NCI-H526 treated with DMSO at 0.1 percent for 48 hours (cell line): ENCODE measurements at regions not wholly inside any gene's neighbourhood (a gene's known extent, or its start where the extent isn't known, plus 50 kb on each side); places are given as distances from the start of the nearest gene placed in this dataset.
"Not testable (repeated sequence)": the region's sequence is repeated elsewhere in the genome, so short reads cannot be mapped to it uniquely, and the experiment has no call there.

Experiments
- DNase-seq: peaks from one replicate; lab custom pipeline; 2025; lab: John Stamatoyannopoulos, UW

DNA sequence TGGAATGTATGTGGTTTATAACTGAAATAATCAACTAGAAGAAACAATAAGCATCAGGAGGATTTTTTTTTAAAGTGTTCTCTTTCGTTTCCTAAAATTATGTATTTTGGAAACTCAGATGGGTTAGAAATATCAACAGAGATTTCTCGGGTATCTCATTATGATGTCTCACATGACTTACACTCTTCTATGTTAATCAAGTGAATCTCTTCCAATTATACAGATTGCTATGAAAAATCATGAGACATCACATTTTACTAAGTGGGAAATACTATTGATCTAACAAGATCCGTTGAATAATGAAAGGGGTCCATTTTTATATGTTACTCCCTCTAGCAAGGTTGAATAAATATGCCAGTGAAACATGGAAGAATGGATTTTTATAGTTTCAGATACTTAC is 54.7 kb upstream of the NRIP1 start:
- no peak for DNase-seq

DNA sequence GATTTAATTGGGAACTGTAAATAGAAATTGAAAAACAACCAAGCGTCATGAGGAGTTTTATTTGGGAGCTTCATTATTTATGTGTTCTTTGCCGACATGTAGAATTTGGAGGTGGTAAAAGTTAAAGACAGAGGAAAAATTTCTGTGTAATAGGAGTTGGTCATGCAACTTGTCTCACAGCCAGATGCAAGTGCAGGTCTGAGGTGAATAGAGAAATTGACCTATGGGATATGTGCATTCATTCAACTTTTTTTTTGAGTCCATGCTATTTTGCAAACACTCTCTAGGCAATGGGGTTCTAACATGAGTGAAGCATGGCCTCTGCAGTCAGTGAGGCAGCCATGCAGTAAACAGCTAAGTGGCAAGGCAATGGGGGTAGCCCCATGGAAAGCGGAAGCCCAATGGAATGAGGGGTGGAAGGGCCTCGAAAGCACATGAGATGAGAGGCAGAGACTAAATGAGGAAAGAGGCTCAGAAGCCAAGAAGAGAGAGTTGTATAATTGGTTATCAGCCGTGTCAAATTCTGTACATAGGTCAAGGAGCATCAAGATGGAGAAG is 56.4 kb upstream of the NRIP1 start:
- DNase-seq, result no peak

DNA sequence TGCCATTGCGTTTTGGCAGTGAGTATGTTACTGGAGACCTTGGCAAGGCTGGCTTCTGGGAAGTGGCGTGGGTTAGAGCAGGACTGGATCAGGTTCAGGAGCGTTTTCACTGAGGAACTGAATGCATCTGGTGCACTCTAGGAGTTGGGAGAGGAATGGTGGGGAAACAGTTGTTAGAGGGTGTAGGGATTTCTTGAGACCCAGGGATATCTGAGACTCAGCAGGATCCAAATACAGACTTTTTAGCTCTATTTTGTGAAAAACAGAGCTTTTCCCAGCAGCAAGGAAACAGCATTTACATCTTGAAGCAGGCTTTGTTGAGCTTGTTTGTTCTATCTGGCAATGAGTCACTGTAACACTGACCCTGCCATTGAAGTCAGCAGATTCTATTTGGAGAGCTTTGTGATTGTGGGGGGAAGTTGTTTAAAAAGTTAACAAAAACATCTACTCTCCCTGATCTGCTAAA is 56.9 kb upstream of the NRIP1 start:
- no peak for DNase-seq

DNA sequence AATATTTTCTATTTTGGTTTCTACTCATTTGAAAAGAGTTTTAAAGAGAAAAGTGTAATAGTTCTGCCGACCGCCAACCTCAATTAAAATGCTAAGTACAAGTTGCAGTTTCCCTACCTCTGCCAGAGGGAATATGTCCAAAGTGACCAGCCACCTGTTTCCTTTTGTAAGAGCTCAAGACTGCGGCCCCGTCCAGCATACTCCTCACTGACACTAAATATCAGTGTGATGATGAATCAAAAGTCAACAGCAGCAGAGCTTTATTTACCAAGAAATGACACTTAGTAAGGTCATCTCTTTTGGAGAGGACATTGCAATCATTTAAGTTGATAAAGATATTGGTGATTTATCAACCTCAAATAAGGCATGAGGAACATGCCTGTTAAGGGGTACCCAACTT is 57.4 kb upstream of the NRIP1 start:
- DNase-seq, result no peak

DNA sequence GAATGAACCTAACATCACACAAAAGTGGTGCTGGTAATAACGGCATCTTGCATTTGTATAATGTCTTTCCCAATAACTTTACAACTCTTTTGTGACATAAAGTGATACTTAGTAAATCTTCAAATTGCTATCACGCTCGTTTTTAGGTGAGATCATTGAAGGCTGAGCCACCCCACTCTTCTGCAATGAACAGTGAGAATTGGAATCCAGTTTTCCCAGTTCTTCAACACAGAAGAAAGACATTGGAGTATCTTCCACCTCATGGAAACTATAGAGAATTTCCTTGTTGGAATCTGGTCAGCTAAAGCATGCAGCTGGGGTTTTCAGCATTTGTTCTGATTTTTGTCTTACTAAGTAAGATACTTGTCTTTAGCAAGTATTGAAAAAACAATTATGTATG is 59.9 kb upstream of the NRIP1 start:
- DNase-seq, result no peak

DNA sequence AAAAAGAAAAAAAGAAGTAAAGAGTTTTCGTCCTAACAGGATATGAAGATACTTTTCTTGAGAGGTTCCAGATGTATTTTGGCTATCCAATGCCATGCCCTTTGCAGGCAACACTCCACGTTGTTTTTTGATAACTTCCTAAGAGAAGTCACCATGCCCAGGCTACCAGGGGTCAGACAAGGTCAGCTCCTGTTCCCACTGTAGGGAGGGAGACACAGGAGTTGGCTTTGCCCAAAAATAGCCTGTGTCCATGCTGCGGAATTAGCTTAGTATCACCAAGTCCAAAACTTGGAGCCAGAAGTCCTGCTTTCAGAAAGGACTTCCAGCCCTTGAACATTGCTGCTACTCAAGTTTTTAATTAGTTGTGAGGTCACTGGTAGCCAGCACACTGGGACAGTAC is 62.1 kb upstream of the NRIP1 start:
- no peak for DNase-seq

DNA sequence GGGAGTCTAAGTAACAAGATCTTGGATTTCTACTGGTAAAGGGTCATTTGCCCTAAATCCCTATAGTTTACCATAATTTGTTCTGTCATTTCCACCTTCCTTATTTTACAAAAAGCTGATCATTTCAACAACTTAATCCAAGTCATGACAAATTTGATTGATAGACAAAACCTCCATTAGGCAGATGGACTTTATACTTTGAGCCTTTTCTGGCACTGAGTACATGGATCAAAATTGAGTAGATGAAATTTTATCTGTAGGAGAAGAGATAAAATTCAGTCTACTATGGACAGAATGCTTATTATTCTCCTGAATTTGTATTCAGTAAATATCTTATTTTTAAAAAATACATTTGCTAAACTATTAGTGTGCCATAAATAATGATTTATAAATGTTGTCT is 62.6 kb upstream of the NRIP1 start:
- no peak for DNase-seq

DNA sequence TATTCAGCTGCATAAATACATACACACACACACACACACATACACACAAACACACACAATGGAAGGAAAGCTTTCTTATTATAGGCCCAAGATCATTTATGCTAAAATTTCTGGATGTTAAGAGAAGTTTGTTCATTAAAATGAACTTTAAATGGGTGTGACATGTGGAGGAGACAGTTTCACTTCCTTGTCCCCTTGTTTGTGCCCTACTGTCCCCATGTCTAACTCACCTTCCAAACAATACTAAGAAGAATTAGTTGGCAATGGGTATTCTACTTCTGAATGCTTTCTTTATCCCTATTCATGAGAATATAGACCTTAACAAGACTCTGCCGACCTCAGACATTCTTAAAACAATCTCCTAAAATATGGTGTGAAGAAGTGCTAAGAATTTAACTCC is 63.5 kb upstream of the NRIP1 start:
- DNase-seq, result no peak

DNA sequence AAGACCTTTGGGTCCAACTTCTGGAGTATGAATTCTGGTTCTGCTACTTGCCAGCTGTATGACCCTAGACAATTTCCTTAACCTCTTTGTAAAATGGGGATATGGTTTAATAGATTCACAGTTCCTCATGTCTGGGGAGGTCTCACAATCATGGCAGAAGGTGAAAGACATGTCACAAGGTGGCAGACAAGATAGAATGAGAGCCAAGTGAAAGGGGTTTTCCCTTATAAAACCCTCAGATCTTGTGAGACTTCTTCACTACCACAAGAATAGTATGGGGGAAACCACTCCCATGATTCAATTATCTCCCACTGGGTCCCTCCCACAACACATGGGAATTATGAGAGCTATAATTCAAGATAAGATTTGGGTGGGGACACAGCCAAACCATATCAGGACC is 63.9 kb upstream of the NRIP1 start:
- not testable (repeated sequence) for DNase-seq

DNA sequence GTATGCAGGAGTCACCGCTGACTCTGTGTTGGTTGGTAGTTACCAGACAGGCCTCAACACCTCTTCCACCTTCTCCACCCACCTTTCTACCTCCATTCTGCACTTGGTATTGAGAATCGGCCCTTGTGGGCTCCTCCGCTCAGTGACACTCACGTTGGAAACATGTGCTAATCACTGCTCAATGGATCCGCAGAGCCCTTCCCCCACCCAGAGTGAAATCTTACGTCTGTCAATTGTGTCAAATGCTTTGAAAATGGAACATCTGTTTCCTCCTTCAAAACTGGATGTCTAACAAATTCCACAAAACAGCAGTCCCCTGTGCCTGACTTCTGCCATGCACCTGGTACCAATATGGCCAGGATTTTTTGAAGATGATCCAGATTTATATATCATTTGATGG is 65.5 kb upstream of the NRIP1 start:
- no peak for DNase-seq

DNA sequence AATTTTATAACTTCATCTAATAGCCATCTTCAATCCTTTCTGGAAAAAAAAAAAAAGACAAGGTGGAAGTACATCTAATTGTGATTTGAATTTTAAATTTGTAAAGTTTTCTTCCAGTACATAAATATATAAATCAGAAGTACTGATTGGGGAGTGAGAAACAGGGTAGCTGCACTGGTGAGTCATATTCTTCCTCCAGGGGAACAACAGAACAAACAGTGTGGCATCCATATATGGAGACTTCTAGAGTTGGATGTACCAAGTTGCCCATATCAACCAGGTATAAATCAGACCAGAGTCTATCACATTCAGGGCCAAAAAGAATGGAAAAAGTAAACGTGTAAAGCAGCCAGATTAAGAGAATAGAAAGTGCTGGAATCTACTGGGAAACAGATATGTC is 66.0 kb upstream of the NRIP1 start:
- DNase-seq, result no peak

DNA sequence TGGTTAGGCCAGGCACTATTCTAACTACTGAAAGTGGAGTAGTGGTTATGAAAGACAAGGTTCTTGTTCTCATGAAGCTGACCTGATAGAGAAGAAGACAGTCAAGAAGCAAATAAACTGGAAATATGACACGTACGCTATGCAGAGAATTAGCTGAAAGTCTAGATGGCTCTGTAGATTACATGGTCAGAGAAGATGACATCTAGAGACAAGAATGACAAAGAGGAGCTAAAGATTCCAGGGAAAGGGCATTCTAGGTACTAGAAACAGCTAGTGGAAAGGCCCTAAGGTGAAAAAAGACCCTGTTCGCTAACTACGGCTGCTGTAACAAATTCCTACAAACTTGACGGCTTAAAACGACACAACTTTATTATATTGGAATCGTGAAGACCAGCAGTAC is 68.0 kb upstream of the NRIP1 start:
- no peak for DNase-seq

DNA sequence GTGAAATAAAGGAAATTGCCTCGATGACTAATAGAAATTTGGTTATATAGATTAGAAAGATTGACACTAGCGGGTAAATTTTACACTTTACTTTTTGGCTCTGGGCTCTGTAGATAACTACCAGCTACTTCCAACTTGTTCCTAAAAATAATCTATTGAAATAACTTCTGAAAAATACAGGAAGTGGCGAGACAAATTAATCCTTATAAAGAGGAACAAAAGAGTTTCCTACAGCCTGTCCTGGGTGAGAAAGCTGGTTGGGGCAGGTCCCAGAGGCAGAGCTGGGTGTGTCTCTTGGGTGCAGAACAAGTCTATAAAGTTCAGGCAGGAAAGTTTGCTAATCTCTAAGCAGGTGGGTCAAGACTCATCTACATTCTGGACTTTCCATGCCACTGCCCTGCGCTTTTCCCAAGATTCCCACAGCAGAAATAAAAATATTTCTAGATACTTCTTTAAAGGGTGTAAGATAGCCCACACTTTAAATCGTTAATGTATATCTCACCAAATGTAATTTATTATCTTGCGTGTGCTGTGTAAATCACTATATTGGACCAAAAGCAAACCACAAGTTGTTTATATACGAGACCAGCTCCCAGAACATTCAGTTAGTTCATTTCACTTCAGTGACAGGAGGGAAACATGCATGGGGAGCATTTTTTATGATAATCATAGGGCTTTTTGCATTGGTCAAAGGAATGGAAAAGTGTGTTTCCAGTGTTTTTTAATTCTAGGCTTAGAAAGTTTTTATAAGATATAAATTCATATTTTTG is 70.1 kb upstream of the NRIP1 start:
- no peak for DNase-seq

DNA sequence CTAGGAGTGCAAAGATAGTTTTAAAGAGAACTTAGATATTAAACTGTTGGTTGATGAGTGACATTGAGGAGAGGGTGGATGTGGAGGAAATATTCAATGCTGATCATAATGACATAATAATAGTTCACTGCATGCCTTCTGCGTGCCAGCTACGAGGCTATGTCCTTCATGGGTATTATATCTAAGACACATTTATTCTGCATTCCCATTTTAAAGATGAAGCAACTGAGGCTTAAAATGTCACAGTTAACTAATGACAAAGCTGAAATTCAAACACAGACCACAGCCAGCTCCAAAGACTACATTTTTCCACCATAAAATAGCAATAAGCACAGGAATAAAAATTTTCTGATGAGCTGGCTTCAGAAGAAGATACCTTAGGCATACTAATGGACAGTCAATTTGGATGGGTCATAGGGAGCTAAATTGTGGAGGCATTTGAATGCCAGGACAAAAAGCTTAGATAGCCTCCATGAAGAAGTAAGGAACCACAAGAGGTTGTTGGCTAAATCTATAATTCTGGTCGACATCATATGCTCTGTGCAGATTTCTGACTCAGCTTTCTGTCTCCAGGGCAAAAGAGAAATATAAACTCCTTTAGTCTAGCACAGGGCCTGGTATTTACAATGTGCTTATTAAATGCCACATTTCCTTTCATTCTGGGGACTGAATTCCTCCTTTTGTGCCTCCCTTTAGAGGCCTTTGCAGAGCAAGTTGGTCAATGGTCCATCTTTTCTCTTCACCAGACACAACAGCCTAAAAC is 71.2 kb upstream of the NRIP1 start:
- no peak for DNase-seq

DNA sequence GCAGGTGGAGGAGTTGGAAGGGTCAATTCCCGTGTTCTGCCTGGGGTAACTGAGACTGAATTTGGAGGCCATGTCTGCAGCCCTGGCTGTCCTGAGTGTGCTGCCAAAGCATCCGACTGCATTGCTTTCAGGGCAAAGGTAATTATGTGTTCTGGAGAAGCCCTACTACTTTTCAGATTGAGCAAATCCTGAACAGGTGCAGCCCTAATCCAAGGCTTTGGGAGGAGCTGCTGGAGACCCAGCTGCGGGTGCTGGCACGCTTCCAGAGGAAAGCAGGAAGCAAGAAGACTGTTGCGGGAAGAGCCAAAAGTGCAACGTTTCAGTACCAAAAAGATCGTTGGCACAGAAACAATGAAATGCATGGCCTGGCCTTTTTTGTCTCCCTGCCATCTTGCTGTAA is 73.7 kb upstream of the NRIP1 start:
- no peak for DNase-seq

DNA sequence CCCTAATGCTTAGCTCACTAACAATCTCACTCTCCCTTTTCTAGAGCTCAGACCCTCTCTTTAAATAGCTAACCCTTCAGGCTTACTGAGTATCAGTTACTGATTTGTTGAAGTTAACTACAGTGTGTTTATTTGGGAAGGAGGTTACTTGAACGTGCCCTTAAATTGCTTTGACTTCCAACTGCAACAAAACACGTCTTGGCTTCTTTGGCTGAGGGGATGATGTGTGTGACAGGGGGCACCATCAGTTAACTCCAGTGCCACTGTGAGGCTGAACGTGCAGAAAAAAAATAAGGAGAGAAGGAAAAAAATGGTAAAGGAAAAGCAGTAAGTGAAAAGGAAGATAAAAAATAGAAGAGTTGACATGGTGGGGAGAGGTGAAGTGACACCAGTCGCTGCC is 75.1 kb upstream of the NRIP1 start:
- DNase-seq, result no peak

DNA sequence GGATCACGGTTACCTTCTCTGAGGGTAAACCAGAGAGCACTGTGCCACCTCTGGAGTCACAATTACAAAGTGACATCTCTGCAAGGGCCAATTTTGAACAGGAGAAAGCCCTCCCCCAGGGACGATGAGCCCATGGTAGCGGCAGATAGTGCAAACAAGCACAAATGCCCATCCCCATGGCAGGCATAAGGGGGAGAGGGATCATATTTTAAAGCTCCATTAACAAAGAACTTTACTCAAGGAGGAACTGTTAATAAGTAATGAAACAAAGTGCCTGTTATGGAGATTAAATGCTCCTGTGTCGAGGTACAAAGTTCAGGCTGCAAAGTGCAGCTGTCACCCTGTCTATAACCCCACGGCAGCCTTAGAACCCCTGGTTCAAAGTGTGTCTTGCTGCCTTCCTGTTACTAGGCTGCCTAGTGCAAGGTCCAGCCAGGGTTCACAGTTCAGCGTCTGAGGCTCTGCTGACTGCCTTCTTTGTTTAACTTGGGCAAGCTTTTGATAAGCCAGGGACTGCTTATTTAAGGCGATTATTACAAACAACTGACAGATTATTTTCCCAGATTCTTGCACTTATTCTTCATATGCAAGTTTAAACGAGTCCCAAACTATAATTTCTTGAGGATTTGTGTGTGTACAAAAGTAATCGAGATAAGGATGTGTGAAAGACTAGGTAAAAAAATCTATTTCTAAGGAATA is 75.7 kb upstream of the NRIP1 start:
- peak; percentile 30 for DNase-seq

DNA sequence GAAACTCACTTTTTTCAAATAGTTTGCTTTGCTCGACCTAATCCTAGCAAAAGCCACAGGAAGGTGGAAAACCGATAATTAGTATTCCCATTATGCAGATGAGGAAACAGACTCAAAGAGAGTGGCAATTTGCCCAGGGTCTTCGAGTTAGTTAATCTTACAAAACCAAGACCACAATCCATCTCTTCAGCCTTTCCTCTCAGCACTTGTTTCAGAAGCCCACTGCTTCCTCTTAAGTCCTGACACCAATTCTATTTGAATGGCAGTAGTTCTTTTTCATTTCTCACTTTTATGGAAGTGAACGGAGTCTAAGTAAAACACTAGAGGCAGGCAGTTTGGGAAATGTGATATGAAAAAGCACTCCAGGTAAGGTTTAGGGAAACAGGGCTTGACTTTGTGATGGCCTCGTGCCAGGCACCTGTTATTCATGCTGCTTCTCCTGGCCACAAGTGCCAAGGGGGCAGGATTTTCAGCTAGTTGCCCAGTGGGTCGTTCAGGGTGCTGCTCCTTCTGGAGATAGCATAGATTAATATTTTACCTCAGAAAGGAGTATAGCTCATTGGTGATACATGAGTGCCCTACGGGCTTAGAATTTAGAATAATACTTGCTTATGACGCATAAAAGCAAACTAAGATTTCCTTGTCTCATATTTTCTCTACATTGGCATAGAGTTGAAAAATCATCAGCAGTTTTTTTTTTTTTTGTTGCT is 76.6 kb upstream of the NRIP1 start:
- DNase-seq, result no peak

DNA sequence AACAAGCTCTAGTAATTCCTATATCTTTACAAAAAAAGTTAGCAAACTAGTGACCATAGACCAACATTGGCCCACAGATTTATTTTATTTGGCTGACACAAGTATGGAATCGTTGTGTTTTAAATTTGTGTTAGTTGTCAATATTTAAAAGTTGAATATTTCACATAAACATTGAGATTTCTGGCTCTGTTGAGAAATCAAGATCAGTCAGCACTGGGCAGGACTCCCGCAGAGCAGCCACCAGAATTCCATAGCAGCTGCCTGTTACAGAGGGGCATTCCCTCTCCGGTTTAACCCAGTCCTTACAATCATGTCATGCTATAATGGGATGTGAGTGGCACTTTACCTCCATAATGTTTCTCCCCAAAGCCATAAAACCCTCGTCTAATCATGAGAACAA is 79.2 kb upstream of the NRIP1 start:
- DNase-seq, result no peak

DNA sequence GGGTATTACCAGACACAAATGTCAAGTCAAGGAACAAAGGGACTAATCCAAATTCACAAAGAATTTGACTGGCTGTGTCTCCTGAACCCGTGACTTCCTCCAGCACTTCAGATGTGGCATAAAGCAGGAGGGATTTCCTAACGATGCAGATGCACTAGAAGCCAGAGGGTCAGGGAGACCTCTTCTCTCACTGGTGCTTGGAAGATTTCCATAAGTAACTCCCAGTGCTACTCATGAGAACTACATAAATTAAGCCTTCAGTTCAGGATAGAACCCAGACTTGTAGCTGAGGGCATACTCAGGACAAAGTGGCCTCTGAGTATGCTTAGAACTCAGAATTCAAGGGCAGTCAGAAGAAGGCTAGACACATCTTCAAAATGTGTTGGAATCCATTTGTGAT is 83.6 kb upstream of the NRIP1 start:
- DNase-seq, result no peak

DNA sequence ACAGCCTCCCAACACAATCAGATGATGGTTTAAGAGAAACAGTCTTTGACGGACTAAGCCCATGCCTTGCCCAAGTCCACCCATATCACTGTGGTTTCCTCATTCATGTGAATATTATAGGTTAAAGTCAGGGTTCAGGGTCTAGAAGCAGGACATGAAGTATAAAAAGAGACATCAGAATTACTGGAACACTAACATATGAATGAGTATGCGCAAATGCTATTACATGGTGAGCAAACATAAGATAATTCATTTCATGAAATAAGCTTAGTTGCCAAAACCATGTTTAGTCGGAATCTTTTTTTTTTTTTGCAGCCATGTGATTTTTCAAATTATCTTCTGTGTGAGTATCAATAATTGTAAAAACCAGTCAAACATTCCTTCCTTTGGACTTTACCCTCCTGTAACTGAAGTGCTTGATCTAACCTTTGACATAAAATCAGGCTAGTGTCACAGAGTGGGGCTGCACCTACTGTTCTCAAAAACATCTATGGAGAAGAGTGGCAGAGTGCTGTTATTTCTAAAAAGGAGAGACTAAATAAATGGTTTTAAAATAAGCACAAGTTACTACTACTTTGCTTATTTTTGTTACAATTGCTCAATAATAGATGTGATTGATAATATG is 84.9 kb upstream of the NRIP1 start:
- no peak for DNase-seq
